ENCODE measurements at regions not wholly inside any gene's neighbourhood (a gene's known extent, or its start where the extent isn't known, plus 50 kb on each side); places are given as distances from the start of the nearest gene placed in this dataset.

DNA sequence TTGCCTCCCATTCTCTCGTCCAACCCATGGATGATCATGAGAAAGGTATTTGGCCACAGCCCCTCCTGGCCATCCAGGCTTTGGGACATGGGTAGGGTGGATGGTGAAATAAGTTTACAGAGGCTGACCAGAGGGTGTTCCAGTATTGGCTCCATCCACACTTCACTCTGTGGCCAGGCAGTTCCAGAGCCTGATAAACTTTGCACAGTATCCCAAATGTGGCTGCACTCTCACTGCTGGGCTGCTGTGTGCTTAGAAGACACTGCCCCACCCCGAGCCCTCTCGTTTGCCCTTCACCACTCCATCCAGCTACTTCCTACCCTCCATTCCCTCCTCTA, 72.0 kb upstream of the ZMIZ1 start:
- Histone ChIP-seq H3K9ac (ENCODE audit: low read depth, low read length) (no peak overlapping the region), H3K27me3 (ENCODE audit: control insufficient read depth, insufficient read depth, low read length) (no peaks in the 10 kb centered on the region), H3K9me3 (ENCODE audit: control insufficient read depth, insufficient read depth, low read length) (no peaks in the 10 kb centered on the region), H3K36me3 (ENCODE audit: control insufficient read depth, insufficient read depth, low read length) (no peaks in the 10 kb centered on the region), H3K4me1 (ENCODE audit: control insufficient read depth, insufficient read depth, low read length) (no peaks in the 10 kb centered on the region), H3K4me3 (ENCODE audit: low read depth, low read length) (no peak overlapping the region), H3K27ac (ENCODE audit: low read depth, low read length) (no peak overlapping the region)

DNA sequence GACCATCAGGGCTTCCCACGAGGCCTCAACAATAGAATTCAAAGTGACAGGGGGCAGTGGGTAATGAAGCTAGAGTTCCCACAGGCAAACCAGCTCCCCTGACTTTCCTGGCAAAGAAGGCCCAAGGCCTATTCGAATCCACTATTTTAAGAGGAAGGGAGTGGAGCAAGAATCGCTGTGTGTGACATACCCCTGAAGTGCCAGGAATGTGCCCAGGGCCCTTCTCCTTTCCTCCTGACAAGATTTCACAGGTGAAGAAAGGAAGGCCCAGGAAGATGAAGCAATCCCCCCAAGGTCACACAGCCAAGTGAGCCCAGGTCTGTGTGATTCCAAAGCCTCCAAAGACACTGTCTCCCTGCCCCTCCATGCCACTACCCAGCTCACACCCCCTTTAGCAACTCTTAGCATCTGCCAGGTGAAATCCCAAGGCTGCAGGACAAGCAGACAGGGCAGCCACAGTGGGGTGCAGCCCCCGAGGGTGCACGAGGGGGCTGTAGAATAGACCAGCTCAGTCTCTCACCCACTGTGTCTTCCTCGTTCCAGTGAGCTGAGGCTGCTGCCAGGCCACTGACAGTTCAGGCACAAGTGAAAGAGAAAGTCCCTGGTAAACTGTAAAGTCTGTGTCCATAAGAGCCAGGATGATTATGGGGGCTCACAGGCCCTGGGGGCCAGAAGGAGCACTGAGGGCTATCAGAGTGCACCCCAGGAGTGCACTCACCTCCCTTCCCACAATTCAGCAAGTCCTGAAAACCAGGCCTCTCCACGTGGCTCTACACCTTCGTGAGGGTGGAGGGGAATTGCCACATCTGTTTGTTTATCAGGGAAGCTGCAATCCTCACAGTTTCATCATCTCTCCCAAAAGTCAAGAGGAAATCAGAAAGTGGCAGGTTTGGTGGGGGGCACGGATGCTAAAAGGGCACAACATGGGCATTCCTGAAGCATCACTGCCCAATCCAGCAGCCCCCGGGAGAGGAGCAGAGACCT, 70.8 kb upstream of the ZMIZ1 start:
- no peaks in the 10 kb centered on the region for H3K27me3 ChIP-seq (ENCODE audit: control insufficient read depth, insufficient read depth, low read length)
- no peak overlapping the region for H3K27ac ChIP-seq (ENCODE audit: low read depth, low read length)
- no peaks in the 10 kb centered on the region for H3K4me1 ChIP-seq (ENCODE audit: control insufficient read depth, insufficient read depth, low read length)
- no peak overlapping the region for H3K4me3 ChIP-seq (ENCODE audit: low read depth, low read length)
- H3K36me3 ChIP-seq (ENCODE audit: control insufficient read depth, insufficient read depth, low read length): no peaks in the 10 kb centered on the region
- H3K9ac ChIP-seq (ENCODE audit: low read depth, low read length): no peak overlapping the region
- H3K9me3 ChIP-seq (ENCODE audit: control insufficient read depth, insufficient read depth, low read length): no peaks in the 10 kb centered on the region

DNA sequence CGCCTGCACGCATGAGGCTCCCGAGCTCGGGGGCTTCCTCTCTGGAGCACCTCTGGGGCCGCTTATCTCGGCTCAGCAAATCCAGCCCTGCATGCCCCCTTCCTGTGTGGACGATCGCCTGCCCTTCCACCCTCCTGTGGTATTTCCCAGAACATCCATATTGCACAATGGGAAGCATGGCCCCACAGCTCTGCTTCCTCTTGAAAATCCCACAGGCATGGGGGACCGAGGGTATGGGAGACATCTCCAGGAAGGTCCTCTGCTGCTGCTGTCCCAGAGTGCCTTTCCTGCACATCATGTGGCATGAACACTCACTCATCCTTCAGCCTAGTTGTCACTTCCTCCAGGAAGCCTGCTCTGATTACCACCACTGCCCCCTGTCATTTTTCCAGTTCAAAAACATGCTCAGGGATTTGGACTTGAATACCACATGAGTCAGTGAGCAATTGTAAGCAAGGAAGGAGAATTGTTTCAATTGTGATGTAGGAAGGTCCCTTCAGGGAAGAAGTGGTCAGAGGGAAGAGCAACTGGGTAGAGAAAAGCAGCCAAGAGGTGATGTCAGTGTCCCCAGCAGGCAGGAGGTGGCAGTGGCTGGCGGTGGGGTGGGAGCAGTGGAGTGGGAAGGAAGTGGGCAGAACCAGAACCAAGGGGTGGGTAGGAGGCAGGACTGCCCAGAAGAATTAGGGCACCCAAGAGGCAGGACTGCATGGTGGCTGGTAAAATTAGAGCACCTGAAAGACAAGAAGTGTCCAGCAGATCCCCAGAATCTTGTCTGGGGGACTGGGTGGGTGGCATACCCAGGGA, 67.5 kb upstream of the ZMIZ1 start:
- Histone ChIP-seq H3K4me3 (ENCODE audit: low read depth, low read length) (no peak overlapping the region), H3K9me3 (ENCODE audit: control insufficient read depth, insufficient read depth, low read length) (no peaks in the 10 kb centered on the region), H3K4me1 (ENCODE audit: control insufficient read depth, insufficient read depth, low read length) (no peaks in the 10 kb centered on the region), H3K36me3 (ENCODE audit: control insufficient read depth, insufficient read depth, low read length) (no peaks in the 10 kb centered on the region), H3K27ac (ENCODE audit: low read depth, low read length) (no peak overlapping the region), H3K27me3 (ENCODE audit: control insufficient read depth, insufficient read depth, low read length) (no peaks in the 10 kb centered on the region), H3K9ac (ENCODE audit: low read depth, low read length) (no peak overlapping the region)

DNA sequence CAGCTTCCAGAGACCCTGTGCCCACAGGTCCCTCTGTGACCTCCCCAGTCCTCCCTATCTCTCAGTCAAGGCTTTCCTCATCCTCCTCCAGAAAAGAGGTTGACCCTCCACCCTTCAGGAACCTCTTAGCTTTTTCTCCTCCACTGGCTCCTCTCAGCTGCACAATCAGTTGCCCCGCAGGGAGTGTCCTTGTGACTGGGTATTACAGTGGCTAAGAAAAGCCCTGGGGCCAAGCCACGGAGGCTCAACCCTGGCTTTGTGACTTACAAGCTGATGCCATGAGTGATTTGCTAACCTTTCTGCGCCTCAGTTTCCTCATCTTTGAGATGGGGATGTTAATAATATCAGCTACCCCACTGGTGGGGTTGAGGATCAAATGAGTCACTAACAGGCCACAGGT, 66.4 kb upstream of the ZMIZ1 start:
- Histone ChIP-seq H3K9ac (ENCODE audit: low read depth, low read length) (no peak overlapping the region), H3K27me3 (ENCODE audit: control insufficient read depth, insufficient read depth, low read length) (no peaks in the 10 kb centered on the region), H3K4me1 (ENCODE audit: control insufficient read depth, insufficient read depth, low read length) (no peaks in the 10 kb centered on the region), H3K4me3 (ENCODE audit: low read depth, low read length) (no peak overlapping the region), H3K27ac (ENCODE audit: low read depth, low read length) (no peak overlapping the region), H3K36me3 (ENCODE audit: control insufficient read depth, insufficient read depth, low read length) (no peaks in the 10 kb centered on the region), H3K9me3 (ENCODE audit: control insufficient read depth, insufficient read depth, low read length) (no peaks in the 10 kb centered on the region)

DNA sequence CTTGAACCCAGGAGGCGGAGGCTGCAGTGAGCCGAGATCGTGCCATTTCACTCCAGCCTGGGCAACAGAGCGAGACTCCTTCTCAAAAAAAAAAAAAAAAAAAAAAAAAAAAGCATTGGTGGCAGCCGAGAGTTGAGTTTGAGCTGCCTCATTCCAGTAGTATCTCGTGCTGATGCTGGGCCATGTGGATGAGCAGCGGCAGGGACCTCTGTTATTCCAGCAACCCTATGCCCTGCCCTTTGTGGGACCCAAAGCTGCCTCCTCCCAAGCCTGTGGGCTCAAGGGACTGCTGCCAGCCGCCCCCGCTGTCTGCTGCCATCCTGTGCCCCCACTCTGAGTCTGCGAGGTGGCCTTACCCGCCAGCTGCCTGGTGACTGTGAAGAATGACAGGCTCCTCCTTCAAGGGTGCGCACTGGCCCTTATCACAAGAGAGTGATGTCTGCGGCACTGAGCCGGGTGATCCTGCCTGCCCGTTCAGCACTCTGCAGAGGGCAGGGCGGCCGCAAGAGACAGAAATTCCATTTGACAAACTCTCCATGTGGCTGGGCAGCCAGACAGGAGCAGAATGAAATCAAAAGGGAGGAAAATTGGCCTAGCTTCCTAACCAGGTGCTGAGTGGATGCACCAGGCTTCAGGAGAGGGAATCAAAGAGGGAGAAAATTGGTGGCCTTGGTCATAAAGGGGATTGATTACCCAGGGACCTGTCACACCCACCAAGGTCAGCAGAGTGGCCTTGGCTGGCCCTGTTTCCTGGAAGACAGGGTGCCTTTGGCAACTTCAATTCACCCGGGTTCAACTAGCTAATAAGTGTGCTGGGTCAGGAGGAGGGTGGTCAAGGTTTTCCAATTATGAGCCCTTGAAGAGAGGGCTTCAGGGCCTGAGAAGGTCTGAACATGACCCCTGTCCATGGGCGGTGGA, 65.3 kb upstream of the ZMIZ1 start:
- Histone ChIP-seq H3K4me3 (ENCODE audit: low read depth, low read length) (no peak overlapping the region), H3K36me3 (ENCODE audit: control insufficient read depth, insufficient read depth, low read length) (no peaks in the 10 kb centered on the region), H3K4me1 (ENCODE audit: control insufficient read depth, insufficient read depth, low read length) (no peaks in the 10 kb centered on the region), H3K9ac (ENCODE audit: low read depth, low read length) (no peak overlapping the region), H3K9me3 (ENCODE audit: control insufficient read depth, insufficient read depth, low read length) (no peaks in the 10 kb centered on the region), H3K27me3 (ENCODE audit: control insufficient read depth, insufficient read depth, low read length) (no peaks in the 10 kb centered on the region), H3K27ac (ENCODE audit: low read depth, low read length) (no peak overlapping the region)

DNA sequence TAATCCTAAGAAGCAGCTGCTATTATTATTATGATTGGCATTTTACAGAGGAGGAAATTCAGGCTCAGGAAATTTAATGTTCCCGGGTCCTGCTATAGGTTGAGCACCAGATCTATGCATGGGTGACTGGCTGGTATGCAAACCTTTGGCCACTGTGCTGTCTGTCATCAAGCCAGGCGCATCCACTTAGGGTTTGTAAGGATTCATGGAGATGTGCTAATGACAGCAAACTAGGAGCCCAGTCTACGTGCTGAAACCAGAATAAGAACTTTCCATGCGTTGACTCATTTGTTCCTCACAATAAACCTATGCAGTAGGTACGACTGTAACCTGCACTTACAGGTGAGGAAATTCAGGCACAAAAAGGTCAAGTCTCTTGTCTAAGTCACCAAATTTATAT, 64.5 kb upstream of the ZMIZ1 start:
- Histone ChIP-seq H3K4me1 (ENCODE audit: control insufficient read depth, insufficient read depth, low read length) (no peaks in the 10 kb centered on the region), H3K9me3 (ENCODE audit: control insufficient read depth, insufficient read depth, low read length) (no peaks in the 10 kb centered on the region), H3K9ac (ENCODE audit: low read depth, low read length) (no peak overlapping the region), H3K27me3 (ENCODE audit: control insufficient read depth, insufficient read depth, low read length) (no peaks in the 10 kb centered on the region), H3K27ac (ENCODE audit: low read depth, low read length) (no peak overlapping the region), H3K36me3 (ENCODE audit: control insufficient read depth, insufficient read depth, low read length) (no peaks in the 10 kb centered on the region), H3K4me3 (ENCODE audit: low read depth, low read length) (no peak overlapping the region)

DNA sequence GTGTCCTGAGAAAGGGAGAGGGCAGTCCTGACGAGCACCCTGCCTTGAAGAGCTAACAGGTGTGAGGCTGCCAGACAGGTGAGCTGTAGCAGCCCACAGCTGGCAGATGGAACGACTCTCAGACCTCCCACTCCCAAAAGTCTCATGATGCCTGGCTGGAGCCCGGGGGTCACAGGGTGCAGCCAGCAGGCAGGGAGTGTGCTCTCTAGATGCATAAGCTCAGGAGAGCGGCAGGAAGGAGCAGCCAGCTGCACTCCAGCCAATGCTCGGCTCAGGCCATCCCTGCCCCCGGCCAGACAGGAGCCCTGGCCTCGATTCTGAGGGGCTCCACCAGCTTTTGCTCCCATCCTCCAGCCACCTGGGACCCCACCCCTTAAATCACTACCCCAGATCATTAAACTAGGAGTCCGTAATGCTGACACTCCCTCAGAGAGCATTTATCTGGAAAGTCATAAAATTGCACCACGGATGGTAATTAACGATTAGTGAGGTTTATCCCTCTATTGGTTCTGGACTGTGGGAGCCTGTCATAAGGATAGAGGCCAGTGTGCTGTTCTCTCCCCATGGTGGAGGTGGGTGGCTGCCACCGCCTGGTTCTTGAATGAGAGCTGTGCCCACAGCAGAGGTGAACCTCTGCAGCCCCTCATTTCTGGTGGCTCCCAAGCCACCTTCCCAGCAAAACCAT, 63.5 kb upstream of the ZMIZ1 start:
- no peak overlapping the region for H3K4me3 ChIP-seq (ENCODE audit: low read depth, low read length)
- no peaks in the 10 kb centered on the region for H3K27me3 ChIP-seq (ENCODE audit: control insufficient read depth, insufficient read depth, low read length)
- no peaks in the 10 kb centered on the region for H3K4me1 ChIP-seq (ENCODE audit: control insufficient read depth, insufficient read depth, low read length)
- no peak overlapping the region for H3K27ac ChIP-seq (ENCODE audit: low read depth, low read length)
- no peaks in the 10 kb centered on the region for H3K36me3 ChIP-seq (ENCODE audit: control insufficient read depth, insufficient read depth, low read length)
- no peak overlapping the region for H3K9ac ChIP-seq (ENCODE audit: low read depth, low read length)
- H3K9me3 ChIP-seq (ENCODE audit: control insufficient read depth, insufficient read depth, low read length): no peaks in the 10 kb centered on the region

DNA sequence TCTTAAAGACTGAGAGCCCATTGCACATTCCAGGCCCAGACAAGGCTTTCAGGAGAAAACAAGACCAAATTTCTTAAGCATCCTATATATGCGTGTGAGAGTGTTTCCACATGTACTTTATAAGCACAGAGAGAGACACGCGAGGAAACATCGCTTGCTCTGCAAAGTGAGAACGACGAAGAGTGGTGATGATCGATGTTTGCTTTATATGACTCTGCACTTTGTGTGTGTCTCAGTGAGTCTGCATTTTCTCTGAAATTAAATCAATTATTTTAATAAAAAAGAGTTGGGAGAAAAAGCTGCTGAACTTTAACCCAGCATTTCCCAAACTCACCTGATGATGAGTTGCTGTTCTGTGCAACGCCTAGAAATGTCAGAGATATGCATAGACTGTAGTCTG, 61.7 kb upstream of the ZMIZ1 start:
- Histone ChIP-seq H3K36me3 (ENCODE audit: control insufficient read depth, insufficient read depth, low read length) (no peaks in the 10 kb centered on the region), H3K27me3 (ENCODE audit: control insufficient read depth, insufficient read depth, low read length) (no peaks in the 10 kb centered on the region), H3K27ac (ENCODE audit: low read depth, low read length) (no peak overlapping the region), H3K4me1 (ENCODE audit: control insufficient read depth, insufficient read depth, low read length) (no peaks in the 10 kb centered on the region), H3K9ac (ENCODE audit: low read depth, low read length) (no peak overlapping the region), H3K9me3 (ENCODE audit: control insufficient read depth, insufficient read depth, low read length) (no peaks in the 10 kb centered on the region), H3K4me3 (ENCODE audit: low read depth, low read length) (no peak overlapping the region)

DNA sequence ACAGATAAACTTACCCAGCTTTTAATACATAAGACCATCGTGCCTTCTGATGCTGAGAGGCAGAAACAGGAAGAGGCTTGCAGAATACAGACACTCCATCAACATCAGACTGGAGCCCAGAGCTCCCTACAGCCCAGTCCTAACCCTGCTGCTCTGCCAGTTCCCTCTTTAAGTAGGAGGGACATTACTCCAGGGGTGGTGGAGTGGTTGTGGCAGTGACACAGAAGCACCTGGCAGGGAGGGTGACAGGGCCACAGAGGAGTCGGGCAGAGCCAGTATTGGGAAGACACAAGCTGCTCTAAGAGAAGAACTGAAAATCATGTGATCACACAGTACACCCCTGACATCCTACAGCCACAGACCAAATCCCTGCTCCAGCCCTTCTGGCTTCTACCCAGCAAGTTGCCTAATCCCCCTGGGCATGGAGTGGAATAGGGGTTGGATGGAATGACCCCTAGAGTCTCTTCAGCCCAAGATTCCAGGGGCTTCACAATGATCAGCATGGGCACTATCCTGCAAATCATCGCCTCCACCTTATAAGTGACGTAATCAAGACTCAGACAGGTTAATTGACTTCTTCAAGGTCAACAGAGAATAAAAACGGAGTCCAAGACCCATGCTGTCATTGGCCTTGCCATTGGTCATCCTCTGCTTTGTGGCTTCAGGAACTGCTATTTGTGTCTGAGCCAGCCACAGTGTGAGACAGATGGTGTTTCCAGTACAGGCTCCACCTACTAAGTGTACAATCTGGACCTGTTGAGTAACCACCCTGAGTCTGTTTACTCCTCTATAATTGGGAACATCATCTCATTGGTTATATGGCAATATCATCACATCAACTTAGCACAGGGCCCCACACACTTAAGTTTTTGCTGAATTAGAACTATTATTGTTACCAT, 61.1 kb upstream of the ZMIZ1 start:
- Histone ChIP-seq H3K4me3 (ENCODE audit: low read depth, low read length) (no peak overlapping the region), H3K4me1 (ENCODE audit: control insufficient read depth, insufficient read depth, low read length) (no peaks in the 10 kb centered on the region), H3K36me3 (ENCODE audit: control insufficient read depth, insufficient read depth, low read length) (no peaks in the 10 kb centered on the region), H3K9ac (ENCODE audit: low read depth, low read length) (no peak overlapping the region), H3K27ac (ENCODE audit: low read depth, low read length) (no peak overlapping the region), H3K9me3 (ENCODE audit: control insufficient read depth, insufficient read depth, low read length) (no peaks in the 10 kb centered on the region), H3K27me3 (ENCODE audit: control insufficient read depth, insufficient read depth, low read length) (no peaks in the 10 kb centered on the region)
